HG03175 (cell line): ENCODE measurements at regions not wholly inside any gene's neighbourhood (a gene's known extent, or its start where the extent isn't known, plus 50 kb on each side); places are given as distances from the start of the nearest gene placed in this dataset.
"Not testable (repeated sequence)": the region's sequence is repeated elsewhere in the genome, so short reads cannot be mapped to it uniquely, and the experiment has no call there.

ENCODE experiments used
- ATAC-seq: cut with Tn5 transposase; IDR thresholded peaks from one replicate; pipeline ENCODE4 v1.9.1; 2021; ENCODE audit warnings: mild to moderate bottlenecking, moderate library complexity; ENCODE audit not compliant: unreplicated experiment

DNA sequence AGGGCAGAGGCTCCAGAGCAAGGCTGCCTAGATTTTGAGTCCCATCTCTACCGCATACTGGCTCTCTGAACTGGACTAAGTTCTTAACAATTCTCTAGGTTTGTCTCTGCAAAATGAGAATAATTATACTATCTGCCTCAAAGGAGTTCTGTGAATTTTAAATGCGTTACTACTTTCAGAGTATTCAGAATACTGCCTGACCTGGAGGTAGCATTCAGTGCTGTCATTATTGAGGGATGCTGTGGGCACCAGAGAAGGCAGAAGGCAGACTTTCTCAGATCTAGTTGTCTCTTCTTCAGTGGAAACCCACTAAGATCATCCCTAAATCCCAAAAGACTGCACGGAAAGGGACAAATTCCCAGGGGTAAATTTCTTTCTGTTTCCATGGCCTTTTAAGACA is 147.4 kb upstream of the RORA start:
- no peak for ATAC-seq

DNA sequence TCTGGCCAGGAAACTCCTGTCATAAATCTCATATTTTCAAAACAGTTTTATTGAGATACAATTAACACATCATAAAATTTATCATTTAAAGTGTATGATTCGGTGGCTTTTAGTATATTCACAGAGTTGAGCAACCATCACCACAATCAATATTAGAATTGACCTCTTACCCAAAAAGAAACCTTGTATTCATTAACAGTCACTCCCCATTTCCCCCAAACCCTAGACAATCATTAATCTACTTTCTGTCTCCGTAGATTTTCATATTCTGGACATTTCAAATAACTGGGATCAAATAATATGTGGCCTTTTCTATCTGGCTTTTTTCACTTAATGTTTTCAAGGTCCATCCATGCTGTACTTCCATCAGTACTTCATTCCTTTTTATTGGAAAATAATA is 145.7 kb upstream of the RORA start:
- no peak for ATAC-seq

DNA sequence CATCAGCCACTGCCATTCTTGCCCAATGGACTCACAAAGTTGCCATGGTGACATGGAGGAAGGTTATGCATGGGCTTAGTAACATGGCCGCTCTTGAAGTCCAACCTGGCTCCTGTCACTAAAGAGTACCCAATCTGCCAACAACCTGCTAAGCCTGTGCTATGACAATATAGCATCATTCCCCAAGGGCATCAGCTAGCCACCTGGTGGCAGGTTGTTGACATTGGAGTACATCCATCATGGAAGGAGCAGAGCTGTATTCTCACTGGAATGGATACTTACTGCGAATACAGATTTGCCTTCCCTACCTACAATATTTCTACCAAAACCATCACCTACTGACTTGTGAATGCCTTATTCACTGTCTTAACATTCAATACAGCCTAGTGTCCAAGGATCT is 138.9 kb upstream of the RORA start:
- ATAC-seq = no peak

DNA sequence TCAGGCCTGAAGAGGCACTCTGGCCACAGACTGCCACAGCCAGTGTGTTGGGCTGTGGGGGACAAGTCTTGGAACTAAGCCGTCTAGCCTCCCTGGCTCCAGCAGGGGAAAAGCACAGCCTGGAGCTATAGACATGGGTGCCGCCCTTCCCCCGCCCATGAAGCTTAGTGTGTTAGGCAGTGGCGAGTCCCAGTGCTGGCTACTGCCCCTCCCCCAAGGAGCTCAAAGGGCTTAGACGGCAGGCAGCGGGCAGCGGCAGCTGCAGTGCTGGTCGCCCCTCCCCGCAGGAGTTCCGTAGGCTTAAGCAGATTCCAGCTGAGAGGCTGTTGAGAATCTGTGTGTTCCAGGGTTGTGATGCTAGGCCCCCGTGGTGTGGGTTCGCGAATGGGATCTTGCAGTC is 135.8 kb upstream of the RORA start:
- ATAC-seq = no peak

DNA sequence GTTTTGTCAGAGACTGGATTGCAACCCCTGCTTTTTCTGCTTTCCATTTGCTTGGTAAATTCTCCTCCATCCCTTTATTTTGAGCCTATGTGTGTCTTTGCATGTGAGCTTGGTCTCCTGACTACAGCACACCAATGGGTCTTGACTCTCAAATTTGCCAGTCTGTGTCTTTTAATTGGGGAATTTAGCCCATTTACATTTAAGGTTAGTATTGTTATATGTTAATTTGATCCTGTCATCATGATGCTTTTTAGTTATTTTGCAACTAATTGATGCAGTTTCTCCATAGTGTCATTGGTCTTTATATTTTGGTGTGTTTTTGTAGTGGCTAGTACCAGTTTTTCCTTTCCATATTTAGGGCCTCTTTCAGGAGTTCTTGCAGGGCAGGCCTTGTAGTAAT is 133.8 kb upstream of the RORA start:
- not testable (repeated sequence) for ATAC-seq

DNA sequence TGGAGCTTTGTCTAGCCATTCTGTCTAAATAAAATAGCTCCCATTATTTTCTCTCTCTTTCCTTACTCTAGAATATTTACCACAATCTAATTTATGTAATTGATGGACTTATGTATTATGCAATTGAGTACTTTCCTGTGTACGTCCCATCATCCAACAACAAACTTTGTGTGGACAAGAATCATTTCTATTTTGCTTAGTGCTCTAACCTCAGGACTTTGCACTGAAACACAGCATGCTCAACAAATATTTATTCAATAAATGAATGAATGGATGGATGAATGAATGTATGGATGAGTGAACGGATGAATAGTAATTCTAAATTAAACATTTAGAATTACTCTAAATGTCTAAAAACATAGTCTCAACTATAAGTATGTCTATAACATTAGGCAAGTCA is 115.2 kb upstream of the RORA start:
- ATAC-seq = no peak

DNA sequence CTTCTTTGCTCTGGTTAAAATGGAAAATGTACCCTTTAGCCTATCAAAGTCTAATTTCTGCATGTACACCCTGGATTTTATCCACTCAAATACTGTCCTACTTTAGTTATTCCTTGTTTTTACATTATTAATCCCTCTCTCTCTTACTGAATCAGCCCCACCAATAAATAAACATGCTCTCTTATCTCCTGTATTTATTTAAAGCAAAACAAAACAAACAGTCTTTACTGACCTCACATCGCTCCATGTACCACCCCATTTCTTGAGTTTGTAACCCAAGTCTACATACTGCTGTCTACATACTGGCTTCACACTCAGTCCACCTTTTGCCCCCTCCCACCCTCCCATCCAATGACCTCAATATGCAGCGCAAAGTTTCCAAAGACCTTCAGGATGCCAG is 113.3 kb upstream of the RORA start:
- no peak for ATAC-seq

DNA sequence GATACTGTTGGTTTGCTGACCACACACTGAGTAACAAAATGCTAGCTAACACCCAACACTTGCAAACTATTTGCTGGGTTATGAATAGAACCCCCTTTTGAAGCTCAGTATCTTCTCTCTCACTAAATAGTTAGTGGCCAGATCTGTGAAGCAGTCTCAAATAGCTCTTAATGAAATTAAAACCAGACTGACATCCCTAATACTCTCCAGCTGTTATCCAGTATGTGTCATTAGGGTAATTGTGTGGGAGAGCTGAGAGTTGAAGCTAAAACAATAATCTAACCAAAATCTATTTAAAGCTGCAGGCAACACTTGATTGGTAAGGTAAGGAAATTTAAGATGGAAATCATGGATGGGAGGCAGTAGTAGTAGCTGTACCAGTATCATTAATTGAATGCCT is 110.4 kb upstream of the RORA start:
- no peak for ATAC-seq

DNA sequence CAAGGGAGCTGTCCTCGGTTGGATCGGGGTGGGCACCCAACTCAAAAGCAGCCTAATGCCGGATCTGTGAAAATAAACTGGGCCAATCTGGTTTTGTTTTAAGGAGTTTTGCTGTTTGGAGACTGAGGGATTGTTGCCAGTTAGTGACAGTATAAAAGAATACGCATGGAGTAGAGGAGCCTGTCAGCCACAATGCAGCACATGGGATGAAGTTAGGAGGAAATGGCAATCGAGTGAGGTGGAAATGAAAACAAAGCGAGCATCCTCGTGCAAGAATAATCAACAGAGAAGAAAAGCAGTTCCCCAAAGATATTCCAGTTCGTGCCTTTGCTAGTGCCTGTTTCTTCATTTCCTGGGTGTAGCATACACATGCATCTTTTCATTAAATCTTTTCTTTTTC is 108.4 kb upstream of the RORA start:
- ATAC-seq = no peak

DNA sequence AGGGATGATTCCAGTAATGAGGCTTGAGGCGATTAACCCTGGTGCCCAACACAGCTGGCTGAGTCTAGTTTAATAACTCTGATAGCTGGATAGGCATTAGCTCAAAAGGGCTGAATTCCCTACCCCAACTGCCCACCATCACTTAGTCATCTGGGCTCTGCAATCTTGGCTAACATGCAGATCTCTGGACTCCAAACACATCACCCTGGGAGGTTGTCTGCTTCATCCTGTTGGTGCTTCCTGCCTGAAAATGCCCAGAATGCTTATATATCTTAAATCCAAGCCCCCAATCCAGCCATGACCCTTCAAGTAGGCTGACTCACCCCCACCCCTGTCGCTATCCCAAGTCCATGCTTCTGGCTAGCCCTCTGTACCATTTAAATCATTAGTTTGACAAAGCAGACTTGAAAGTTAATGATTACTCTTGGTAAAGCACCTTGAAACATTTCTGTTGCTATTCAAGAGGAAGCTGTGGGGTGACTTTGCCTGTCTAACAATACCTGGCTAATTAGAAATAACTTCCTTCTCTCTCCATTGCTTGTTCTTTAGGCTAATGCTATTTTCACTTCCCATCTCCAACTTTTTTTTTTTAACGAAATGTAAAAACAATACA is 107.0 kb upstream of the RORA start:
- ATAC-seq = peak; percentile 75

DNA sequence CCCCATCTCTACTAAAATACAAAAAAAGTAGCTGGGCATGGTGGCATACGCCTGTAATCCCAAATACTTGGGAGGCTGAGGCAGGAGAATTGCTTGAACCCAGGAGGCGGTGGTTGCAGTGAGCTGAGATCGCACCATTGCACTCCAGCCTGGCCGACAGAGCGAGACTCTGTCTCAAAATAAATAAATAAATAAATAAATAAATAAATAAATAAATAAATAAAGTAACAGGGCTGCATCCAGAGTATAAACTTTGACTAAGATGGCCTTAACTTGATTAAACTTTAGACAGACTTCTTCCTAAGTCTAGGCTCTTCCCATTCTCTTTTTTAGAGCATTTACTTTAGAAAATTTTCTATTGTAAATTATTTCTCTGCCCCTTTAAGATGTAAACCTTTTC is 105.6 kb upstream of the RORA start:
- ATAC-seq = not testable (repeated sequence)

DNA sequence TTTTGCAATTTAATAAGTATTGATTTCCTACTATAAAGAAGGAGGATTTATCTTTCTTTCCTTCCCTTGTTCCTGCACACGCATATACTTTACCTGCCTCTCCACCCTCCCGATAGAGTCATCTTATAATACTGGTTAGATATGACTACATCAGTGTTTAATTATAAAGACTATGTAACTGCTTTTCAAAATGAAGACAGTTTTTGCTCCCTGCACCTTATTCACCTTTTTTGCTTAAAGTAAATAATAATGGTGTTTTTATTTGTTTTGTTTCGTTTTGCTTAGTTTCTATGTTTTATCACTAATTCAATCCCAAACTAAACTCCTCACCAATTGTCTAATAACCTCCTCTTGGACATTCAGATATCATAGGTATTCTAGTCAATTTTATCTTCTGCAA is 101.9 kb upstream of the RORA start:
- ATAC-seq = no peak

DNA sequence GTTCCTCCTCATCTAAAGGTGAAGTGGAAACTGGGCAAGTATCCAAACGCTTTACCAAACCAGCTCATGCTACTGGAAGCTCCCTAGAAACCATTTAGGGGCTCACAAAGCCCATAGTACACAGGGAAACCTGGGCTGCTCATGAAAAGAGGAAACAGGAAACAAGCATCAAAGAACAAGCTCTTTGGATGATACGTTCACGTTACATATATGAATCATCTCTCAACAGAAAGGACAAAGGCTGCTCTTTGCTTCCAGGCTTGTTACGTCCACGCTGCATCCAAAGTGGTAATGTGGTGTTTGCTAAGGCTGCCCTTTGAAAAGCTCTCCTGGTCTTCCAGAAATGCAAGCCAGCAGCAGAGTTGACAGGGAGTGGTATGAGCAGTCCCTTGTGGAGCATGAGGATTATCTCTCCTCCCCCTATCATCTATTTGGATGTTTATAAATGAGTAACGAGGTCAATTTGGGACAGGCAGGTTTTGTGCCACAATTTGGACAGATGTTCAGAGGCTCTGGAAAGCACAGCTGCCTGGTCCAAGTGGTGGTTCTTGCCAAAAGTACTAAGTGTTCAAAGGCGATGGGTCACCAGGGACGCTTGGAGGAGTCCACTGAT is 98.0 kb upstream of the RORA start:
- peak; percentile 93 for ATAC-seq

DNA sequence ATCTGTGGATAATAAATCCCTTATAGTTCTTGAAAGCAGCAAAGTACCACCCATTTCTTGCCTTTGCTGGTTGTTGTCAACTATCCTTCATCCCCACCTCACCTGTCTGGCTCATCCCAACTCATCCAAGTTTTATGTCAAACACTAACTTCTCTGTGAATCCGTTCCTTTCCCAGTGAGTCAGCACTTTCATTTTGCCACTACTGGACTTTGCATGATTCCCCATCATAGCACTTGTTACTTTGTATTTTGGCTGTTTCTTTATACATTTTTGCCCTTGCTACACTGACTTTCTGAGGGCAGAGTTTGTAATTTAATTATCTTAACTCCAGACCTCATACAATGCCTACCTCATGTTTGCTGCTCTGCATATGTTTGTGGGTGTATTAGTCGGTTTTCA is 90.8 kb upstream of the RORA start:
- no peak for ATAC-seq

DNA sequence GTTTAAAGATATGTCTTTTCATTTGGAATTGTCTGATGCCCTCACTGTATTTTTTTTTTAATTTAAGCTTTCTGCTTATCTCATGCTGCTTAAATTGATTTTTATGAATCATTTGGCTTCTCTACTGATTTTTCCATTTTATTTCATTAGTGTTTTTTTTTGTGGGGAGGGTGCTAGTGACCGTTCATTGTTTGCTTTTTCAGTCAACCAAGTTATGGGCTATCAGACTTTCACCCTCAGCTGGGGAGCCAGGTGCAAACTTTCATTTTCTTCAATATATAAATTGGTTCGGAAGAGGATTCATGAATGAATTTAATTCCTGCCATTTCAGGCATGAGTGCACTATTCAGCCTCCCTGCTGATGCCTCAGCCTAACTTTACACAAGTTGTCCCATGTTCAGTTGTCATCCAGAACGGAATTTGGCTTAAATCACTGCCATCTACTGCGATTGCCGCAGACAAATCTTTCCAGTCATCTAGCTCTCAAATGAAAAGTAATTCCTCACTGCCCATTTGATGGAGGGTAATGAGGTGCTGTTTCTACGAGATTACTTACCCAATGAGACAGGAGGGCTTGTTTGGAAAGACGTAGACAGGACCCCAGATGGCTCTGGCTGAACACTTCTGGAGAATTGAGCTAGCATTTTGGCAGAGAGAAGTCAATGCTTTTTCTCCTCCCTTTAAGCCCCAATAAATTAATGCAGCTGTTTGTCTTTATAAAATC is 89.9 kb upstream of the RORA start:
- no peak for ATAC-seq

DNA sequence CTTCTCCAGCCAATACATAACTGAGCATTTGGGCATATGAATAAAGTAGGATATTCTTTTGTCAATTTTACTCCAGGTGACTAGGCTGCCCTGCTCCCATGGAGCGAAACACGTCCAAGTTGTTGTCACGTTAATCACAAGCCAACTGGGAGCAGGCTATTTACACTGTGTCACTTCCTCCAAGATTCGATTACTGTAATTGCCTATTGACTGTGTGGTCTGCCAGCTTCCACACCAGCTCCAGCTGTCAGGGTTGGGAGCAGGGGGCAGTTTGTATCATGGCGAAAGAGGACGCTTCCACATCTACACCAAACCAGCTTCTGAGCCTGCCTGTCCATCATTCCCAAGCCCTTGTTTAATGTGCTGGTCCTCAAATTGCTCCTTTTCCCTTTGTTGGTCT is 89.2 kb upstream of the RORA start:
- ATAC-seq = no peak

DNA sequence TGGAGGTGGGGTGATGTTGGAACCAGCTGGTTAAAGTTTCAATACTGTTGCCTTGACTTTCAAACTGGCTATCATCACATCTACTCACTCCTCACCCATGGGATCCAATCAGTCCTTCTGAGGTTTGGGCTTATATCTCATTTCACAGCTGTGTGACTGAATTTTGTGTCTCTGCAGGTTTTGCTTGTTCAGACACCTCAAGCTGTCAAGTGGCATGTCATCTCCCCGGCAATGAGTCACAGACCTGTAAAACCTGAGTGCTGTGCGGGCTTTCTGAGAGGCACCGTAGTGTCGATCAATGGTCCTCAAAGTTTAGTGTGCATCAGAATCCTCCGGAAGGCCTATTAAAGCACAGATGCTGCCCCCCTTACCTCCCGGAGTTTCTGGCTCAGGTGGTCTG is 86.4 kb upstream of the RORA start:
- no peak for ATAC-seq

DNA sequence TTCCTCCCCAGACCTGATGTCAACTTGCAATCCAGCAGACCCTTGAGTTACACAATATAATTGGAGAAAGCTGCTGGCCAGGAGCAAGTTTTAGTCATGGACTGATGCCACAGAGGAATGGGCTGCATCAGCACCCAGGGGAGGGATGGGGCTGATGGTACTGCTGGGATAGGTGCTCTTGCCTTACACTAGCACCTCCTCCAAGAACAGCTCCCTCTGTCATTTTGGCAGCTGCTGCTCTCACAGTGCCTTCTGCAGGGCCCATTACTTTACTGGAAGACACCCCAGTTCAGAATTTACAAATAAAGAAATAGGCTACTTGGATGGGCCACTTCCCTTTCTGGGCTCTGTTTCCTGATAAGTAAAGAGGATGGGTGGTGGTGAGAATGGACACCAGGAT is 85.3 kb upstream of the RORA start:
- ATAC-seq = no peak

DNA sequence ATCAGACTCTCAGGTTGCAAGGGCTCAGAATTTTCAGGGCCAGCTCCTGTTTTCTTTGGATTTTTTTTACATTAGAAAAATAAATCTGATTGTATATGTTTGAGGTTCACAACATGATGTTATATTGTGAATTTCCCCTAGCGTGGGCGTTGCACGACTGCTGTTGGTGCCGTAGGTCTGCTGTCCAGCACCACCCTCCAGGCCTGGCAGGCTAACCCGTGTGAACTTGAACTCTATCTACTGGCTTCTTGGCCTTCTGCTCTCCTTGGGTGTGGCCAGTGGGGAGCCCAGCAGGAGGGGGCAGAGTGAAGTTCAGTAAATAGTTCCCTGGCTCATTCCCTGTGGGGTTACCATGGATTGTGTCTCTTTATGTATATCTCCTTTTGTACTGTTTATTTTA is 80.5 kb upstream of the RORA start:
- ATAC-seq = no peak

DNA sequence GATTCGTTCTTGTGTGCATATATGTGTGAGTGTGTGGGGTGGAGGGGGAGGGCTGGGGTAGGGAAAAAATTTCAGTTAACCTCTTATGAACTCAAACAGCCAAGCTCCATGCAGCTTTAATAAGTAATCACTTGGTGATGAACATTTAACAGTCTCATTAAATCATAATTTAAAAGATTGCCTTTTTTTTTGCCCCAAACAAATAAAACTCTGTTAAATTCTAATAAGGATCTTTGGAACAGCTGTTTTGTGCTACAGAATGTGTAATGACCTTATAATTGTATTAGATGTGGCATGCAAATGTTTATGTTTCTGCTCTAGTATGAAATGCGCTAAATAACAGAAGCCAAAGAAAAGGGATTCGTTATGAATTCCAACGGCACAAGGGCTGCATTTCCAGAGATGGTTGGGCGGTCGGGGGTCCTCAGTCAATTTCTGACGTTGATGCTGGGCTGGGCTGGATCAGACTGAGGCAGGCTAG is 80.0 kb upstream of the RORA start:
- ATAC-seq = no peak

DNA sequence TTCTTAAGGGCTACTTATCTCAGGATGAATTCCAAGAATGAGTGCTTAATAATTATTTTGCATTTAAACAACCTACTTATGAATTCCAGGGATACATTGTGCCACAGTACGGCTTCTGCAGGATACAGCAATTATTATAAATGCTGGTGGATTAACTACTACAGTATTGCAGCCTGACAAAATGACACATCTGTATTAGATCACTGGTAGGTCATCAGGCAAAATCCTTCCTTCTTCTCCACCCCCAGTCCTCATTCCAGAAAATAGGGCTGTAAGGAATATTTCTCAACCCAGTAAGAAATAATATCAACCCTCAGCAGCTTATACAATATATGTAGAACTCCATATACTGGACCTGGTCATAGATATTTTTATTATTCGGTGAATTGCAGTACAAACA is 79.3 kb upstream of the RORA start:
- no peak for ATAC-seq

DNA sequence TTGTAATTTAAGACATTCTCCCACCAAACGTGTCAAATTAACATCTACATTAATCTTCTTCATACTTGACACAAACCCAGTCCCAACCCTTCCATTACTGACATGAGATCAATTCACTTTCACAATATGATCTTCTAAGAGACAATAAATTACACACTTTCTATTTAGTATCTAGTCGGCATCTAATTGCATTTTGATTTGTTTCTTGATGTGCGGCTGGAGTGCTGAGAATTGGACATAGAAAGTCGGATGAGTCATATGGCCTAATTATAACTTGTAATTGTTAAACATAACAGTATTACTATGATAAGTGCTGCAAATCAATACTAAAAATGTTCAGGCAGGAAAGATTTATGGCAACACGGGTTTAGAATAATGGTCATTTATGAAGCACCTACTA is 78.4 kb upstream of the RORA start:
- no peak for ATAC-seq
